ENCODE measurements at regions not wholly inside any gene's neighbourhood (a gene's known extent, or its start where the extent isn't known, plus 50 kb on each side); places are given as distances from the start of the nearest gene placed in this dataset.

- no peaks in the 10 kb centered on the region for H3K79me2 ChIP-seq (ENCODE audit: low read length)
- H3K27ac ChIP-seq (ENCODE audit: low read length): no peak overlapping the region
- H4K20me1 ChIP-seq (ENCODE audit: insufficient read depth, low read length): no peaks in the 10 kb centered on the region
- no peak overlapping the region for H3K4me3 ChIP-seq (ENCODE audit: low read length)
- TF ChIP-seq CTCF (IDR thresholded peaks at IDR 0.05; ENCODE audit: low read depth, low read length): no peak
- no peak for TF ChIP-seq EZH2phosphoT487 (IDR thresholded peaks at IDR 0.05; ENCODE audit: low read depth)
- H3K36me3 ChIP-seq (replicated peaks; ENCODE audit: low read depth, low read length): no peaks in the 10 kb centered on the region
- no peaks in the 10 kb centered on the region for H3K27me3 ChIP-seq (ENCODE audit: low read depth, low read length)
- no peaks in the 10 kb centered on the region for H3K4me1 ChIP-seq (ENCODE audit: low read length)
- no peaks in the 10 kb centered on the region for H3K9me3 ChIP-seq (ENCODE audit: insufficient read depth, low read length)
- H2AFZ ChIP-seq (ENCODE audit: low read depth, low read length): no peak overlapping the region
- no peak overlapping the region for H3K4me2 ChIP-seq (ENCODE audit: low read length)
- no peak overlapping the region for H3K9ac ChIP-seq (ENCODE audit: low read length)
These were observed 173.0 kb upstream of the MITF start for GRCh38 chr3:69566275-69566674.

GRCh38 chr3:69565316-69565715 is 173.9 kb upstream of the MITF start:
- no peak overlapping the region for H3K9ac ChIP-seq (ENCODE audit: low read length)
- H4K20me1 ChIP-seq (ENCODE audit: insufficient read depth, low read length): no peaks in the 10 kb centered on the region
- H3K4me2 ChIP-seq (ENCODE audit: low read length): no peak overlapping the region
- H3K27ac ChIP-seq (ENCODE audit: low read length): no peak overlapping the region
- no peaks in the 10 kb centered on the region for H3K9me3 ChIP-seq (ENCODE audit: insufficient read depth, low read length)
- no peak for TF ChIP-seq CTCF (IDR thresholded peaks at IDR 0.05; ENCODE audit: low read depth, low read length)
- TF ChIP-seq EZH2phosphoT487 (IDR thresholded peaks at IDR 0.05; ENCODE audit: low read depth): no peak
- H3K4me3 ChIP-seq (ENCODE audit: low read length): no peak overlapping the region
- H3K79me2 ChIP-seq (ENCODE audit: low read length): no peaks in the 10 kb centered on the region
- H3K27me3 ChIP-seq (ENCODE audit: low read depth, low read length): no peaks in the 10 kb centered on the region
- H3K36me3 ChIP-seq (replicated peaks; ENCODE audit: low read depth, low read length): no peaks in the 10 kb centered on the region
- no peaks in the 10 kb centered on the region for H3K4me1 ChIP-seq (ENCODE audit: low read length)
- no peak overlapping the region for H2AFZ ChIP-seq (ENCODE audit: low read depth, low read length)

DNA sequence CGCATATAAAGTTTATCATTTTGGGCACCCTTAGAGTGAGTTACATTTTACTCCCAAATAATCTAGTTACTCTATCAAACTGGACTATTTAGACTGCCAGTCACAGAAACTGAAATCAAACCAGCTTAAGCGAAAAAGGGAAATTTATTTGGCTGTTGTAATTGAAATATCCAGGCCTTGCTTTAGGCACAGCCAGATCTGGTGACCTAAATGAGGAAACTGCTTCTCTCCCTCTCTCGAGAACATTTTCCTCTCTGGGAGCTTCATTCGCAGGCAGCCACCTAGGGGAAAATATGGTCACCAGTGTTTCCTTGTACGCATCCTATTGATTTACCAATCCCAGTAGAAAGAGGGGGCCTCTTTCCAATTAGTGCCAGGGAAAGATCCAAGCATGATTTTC is 175.3 kb upstream of the MITF start:
- H2AFZ ChIP-seq (ENCODE audit: low read depth, low read length): no peak overlapping the region
- H4K20me1 ChIP-seq (ENCODE audit: insufficient read depth, low read length): no peaks in the 10 kb centered on the region
- H3K27ac ChIP-seq (ENCODE audit: low read length): no peak overlapping the region
- H3K4me1 ChIP-seq (ENCODE audit: low read length): no peaks in the 10 kb centered on the region
- H3K9ac ChIP-seq (ENCODE audit: low read length): no peak overlapping the region
- no peak overlapping the region for H3K4me2 ChIP-seq (ENCODE audit: low read length)
- no peak for TF ChIP-seq EZH2phosphoT487 (IDR thresholded peaks at IDR 0.05; ENCODE audit: low read depth)
- TF ChIP-seq CTCF (IDR thresholded peaks at IDR 0.05; ENCODE audit: low read depth, low read length): no peak
- H3K79me2 ChIP-seq (ENCODE audit: low read length): no peaks in the 10 kb centered on the region
- H3K4me3 ChIP-seq (ENCODE audit: low read length): no peak overlapping the region
- H3K9me3 ChIP-seq (ENCODE audit: insufficient read depth, low read length): no peaks in the 10 kb centered on the region
- H3K27me3 ChIP-seq (ENCODE audit: low read depth, low read length): no peaks in the 10 kb centered on the region
- H3K36me3 ChIP-seq (replicated peaks; ENCODE audit: low read depth, low read length): no peaks in the 10 kb centered on the region

- Histone ChIP-seq H3K79me2 (ENCODE audit: low read length) (no peaks in the 10 kb centered on the region), H3K27me3 (ENCODE audit: low read depth, low read length) (no peaks in the 10 kb centered on the region), H3K4me2 (ENCODE audit: low read length) (no peak overlapping the region), H3K4me3 (ENCODE audit: low read length) (no peak overlapping the region), H3K4me1 (ENCODE audit: low read length) (no peaks in the 10 kb centered on the region), H4K20me1 (ENCODE audit: insufficient read depth, low read length) (no peaks in the 10 kb centered on the region), H3K36me3 (replicated peaks; ENCODE audit: low read depth, low read length) (no peaks in the 10 kb centered on the region), H3K9ac (ENCODE audit: low read length) (no peak overlapping the region), H3K9me3 (ENCODE audit: insufficient read depth, low read length) (no peaks in the 10 kb centered on the region), H2AFZ (ENCODE audit: low read depth, low read length) (no peak overlapping the region), H3K27ac (ENCODE audit: low read length) (no peak overlapping the region)
- TF ChIP-seq CTCF (IDR thresholded peaks at IDR 0.05; ENCODE audit: low read depth, low read length): no peak
- TF ChIP-seq EZH2phosphoT487 (IDR thresholded peaks at IDR 0.05; ENCODE audit: low read depth): no peak
These were observed 176.1 kb upstream of the MITF start for GRCh38 chr3:69563151-69563550.

Data from OCI-LY3 (cell line).